Psoas muscle (tissue), 7 donors: ENCODE measurements at regions not wholly inside any gene's neighbourhood (a gene's known extent, or its start where the extent isn't known, plus 50 kb on each side); places are given as distances from the start of the nearest gene placed in this dataset.
A peak's percentile ranks its signal among the peaks of the same experiment; 100 is the strongest.
"Not testable (repeated sequence)": the region's sequence is repeated elsewhere in the genome, so short reads cannot be mapped to it uniquely, and the experiment has no call there.

Experiments used
- ATAC-seq, 4 donors: fragments of 200-7000 bp; cut with Tn5 transposase; one replicate each; pipeline ENCODE4 v1.9.1; 2020; ENCODE audit warnings: moderate library complexity in 3 of 4, mild to moderate bottlenecking in 2 of 4
- DNase-seq, 2 donors: peaks; one replicate each; pipeline ENCODE4 v3.0.0-alpha.2; 2020
- H3K27ac ChIP-seq: fragments of 200-600 bp; one replicate; pipeline ENCODE4 v1.8.0; 2022
- H3K27me3 ChIP-seq, 3 donors: fragments of 200-600 bp in 1 of 3; one replicate each; pipeline versions ENCODE4 v1.6.1 to v1.8.0; 2013 to 2022; ENCODE audit warnings: low read length in 2 of 3, mild to moderate bottlenecking in 2 of 3, moderate library complexity in 1 of 3; ENCODE audit not compliant: insufficient read depth in 3 of 3
- H3K36me3 ChIP-seq, 2 donors: fragments of 200-600 bp in 1 of 2; one replicate each; pipeline versions ENCODE4 v1.6.1 to v1.8.0; 2013 to 2022; ENCODE audit warnings: low read depth in 1 of 2, mild to moderate bottlenecking in 1 of 2, moderate library complexity in 1 of 2; ENCODE audit not compliant: insufficient read depth in 1 of 2
- H3K4me1 ChIP-seq: fragments of 200-600 bp; one replicate; pipeline ENCODE4 v1.8.0; 2022
- H3K4me3 ChIP-seq: fragments of 200-600 bp; one replicate; pipeline ENCODE4 v1.8.0; 2022; ENCODE audit warnings: mild to moderate bottlenecking
- H3K9me3 ChIP-seq: fragments of 200-600 bp; one replicate; pipeline ENCODE4 v1.8.0; 2022
- WGBS, 3 donors: extraction: QIAGEN DNeasy Blood & Tissue Kit; methylation state at CpG; one replicate each; pipeline versions ENCODE4 v1.1.6 to v1.1.7; 2013; 5-methylcytosine and 5-hydroxymethylcytosine counted together
- intact Hi-C, 2 donors: fragments of 100-400 bp; cut with DNase I; formaldehyde crosslinking; loops; one replicate each; pipeline versions ENCODE4 v1.11.0 to v1.14.2; 2022
- TF ChIP-seq, protein P1 (sequence below): fragments of 200-600 bp; IDR thresholded peaks from one replicate; pipeline ENCODE4 v1.8.0; 2022; ENCODE audit warnings: antibody characterized with exemption
- donor health status: healthy with polysubstance abuse.
- donor health status: DM: no; HTN: no; CAD: no; lungs with moderate emphysema.
- donor health status: Bipolar disorder and iron deficiency.
- donor health status: healthy.
- donor health status: DM: yes; HTN: yes; CAD: no.
- donor health status: DM: no; HTN: no; CAD: no.
- donor health status: DM: yes; HTN: yes; CAD: no.

DNA sequence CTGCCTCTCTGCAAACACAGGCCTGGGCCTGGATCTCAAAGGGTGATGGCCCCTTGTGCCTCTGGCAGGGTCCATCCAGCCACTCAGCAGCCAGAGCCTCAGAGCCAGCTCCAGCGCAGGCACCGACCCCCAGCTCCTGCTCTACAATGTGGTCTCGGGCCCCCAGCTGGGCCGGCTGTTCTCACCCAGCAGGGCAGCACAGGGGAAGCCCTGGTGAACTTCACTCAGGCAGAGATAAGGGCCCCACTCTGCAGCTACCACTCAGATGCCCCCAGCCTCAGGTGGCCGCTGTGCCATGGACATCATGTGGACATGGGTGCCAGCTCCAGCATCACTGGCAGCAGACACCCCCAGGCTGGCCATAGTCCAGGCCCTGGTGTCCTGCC, 173.1 kb downstream of the TBC1D2B start:
- WGBS, 3 donors = 72 to 87% (median 86%) methylated on average over 5 of the region's 5 CpGs
- TF ChIP-seq, protein P1, sequence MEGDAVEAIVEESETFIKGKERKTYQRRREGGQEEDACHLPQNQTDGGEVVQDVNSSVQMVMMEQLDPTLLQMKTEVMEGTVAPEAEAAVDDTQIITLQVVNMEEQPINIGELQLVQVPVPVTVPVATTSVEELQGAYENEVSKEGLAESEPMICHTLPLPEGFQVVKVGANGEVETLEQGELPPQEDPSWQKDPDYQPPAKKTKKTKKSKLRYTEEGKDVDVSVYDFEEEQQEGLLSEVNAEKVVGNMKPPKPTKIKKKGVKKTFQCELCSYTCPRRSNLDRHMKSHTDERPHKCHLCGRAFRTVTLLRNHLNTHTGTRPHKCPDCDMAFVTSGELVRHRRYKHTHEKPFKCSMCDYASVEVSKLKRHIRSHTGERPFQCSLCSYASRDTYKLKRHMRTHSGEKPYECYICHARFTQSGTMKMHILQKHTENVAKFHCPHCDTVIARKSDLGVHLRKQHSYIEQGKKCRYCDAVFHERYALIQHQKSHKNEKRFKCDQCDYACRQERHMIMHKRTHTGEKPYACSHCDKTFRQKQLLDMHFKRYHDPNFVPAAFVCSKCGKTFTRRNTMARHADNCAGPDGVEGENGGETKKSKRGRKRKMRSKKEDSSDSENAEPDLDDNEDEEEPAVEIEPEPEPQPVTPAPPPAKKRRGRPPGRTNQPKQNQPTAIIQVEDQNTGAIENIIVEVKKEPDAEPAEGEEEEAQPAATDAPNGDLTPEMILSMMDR = no peak

DNA sequence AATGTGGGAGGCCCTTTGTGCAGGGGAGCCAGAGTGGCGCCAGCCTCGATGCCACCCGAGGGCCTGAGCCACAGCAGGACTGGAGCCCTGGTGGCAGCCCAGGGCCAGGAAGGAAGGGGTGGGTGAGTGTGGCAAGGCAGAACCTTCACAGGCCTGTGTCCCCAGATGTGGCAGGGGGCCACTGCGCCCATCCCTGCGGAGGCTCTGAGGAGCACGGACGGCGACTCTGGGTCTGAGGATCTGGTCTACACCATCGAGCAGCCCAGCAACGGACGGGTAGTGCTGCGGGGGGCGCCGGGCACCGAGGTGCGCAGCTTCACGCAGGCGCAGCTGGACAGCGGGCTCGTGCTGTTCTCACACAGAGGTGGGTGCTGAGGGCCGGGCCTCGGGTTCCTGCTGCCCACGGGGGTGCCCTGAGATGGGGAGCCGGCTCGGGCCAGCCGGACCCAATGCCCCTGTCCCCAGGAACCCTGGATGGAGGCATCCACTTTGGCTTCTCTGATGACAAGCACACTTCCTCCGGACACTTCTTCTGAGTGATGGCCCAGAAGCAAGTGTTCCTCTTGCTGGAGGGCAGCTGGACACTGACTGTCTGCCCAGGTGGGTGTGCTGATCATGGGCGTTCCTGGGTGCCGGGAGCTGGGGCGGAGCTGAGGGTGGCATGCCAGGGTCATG, 173.6 kb downstream of the TBC1D2B start:
- intact Hi-C loops, H3K27me3 ChIP-seq, H3K4me3 ChIP-seq, H3K4me1 ChIP-seq, H3K27ac ChIP-seq, DNase-seq, H3K9me3 ChIP-seq, ATAC-seq, H3K36me3 ChIP-seq: not testable (repeated sequence)
- 89 to 92% (median 91%) methylated on average over 25 to 30 of the region's 30 CpGs for WGBS, 3 donors

More for the DNA sequence above, 173.1 kb downstream of the TBC1D2B start:
- intact Hi-C loops = no loop called here
- Histone ChIP-seq H3K27me3 (no peaks in the 10 kb centered on the region), H3K4me3 (no peak overlapping the region), H3K9me3 (no peaks in the 10 kb centered on the region), H3K36me3 (no peaks in the 10 kb centered on the region), H3K27ac (no peak overlapping the region), H3K4me1 (no peaks in the 10 kb centered on the region)
- no peak for ATAC-seq
- DNase-seq = no peak

DNA sequence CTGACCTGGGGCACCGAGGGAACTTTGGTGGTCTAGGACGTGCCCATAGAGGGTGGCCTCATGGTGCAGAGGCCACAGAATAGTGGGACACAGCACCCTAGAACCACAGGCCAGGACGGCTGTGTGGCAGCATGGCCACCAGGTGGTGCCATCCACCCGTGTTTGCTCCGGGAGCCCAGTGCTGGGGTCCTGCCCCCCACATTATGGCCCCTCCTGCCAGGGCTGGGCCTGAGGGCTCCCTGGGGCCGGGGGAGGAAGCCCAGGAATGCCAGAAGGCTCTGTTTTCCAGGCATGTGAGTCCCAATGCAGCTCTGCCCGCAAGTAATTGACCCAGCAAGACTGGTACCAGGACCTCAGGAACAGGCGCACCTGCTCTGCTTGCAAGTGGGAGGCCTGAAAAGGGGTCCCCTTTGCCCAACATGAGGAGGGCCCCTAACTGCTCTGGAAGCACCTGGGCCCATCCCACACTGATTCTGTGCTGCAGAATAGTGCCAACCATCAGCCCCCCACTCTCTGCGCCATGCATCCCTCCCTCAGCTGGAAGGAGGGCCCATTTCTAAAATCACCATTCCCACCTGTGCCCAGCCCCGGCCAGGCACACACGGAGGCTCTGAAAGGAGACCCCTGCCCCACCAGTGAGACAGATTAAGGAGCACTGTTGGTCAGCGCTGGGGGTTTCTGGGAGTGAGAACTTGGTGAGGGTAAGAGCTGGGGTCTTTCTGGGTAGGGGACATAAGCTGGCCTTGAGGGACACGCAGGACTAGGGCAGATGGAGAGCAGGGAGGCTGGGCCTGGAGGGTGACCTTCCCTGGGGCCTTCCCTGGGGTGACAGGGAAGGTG, 174.4 kb downstream of the TBC1D2B start:
- ATAC-seq = peak in 2 of 4 donors; percentile 43 to 50
- H3K36me3 ChIP-seq, H3K9me3 ChIP-seq, H3K4me1 ChIP-seq, intact Hi-C loops, H3K27me3 ChIP-seq, DNase-seq, H3K27ac ChIP-seq, H3K4me3 ChIP-seq: not testable (repeated sequence)
- 49 to 58% (median 55%) methylated on average over 13 of the region's 13 CpGs for WGBS, 3 donors
- TF ChIP-seq, protein P1 = peak; percentile 37

DNA sequence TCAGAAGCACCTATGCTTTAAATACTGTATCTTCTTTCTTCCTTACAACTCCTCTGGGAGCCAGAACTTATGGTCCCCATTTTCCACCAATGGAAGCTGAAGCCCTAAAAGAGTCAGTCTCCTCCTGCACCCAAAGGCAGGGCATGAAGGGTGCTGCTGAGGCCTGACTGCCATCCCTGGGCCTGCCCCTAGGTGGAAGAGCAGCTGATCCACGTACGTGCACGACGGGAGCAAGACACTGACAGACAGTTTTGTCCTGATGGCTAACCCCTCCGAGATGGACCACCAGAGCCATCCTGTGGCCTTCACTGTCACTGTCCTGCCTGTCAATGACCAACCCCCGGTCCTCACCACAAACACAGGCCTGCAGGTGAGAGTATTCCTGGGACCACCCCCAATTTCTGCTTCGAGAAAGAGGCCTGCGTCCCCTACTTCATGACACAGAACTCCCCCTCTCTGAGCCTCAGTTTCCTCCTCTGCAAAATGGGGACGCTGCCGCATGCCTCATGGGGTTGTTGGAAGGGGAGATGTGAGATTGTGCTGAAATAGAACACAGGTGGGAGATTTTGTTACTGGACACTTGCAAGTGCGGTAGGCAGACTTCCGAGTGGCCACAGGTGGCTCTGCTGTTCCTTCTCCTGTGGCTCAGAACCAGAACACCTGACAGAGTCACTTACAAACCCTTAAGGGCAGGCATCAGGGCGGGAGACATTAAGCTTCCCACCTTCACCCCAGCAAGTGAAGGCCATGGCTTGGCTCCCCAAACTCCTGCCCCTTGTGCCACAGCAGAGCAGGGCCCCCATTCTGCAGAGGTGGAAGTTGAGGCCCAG, 175.4 kb downstream of the TBC1D2B start:
- Histone ChIP-seq H3K4me3 (no peak overlapping the region), H3K9me3 (no peaks in the 10 kb centered on the region), H3K27me3 (no peaks in the 10 kb centered on the region), H3K27ac (no peak overlapping the region), H3K36me3 (no peaks in the 10 kb centered on the region), H3K4me1 (no peaks in the 10 kb centered on the region)
- WGBS, 3 donors = 82 to 85% (median 85%) methylated on average over 13 of the region's 13 CpGs
- ATAC-seq (no peak), DNase-seq (peak in 1 of 2 donors; percentile 23)
- TF ChIP-seq, protein P1 = no peak
- intact Hi-C loops = no loop called here
